Endodermal cell (in vitro differentiated cells): ENCODE measurements at regions not wholly inside any gene's neighbourhood (a gene's known extent, or its start where the extent isn't known, plus 50 kb on each side); places are given as distances from the start of the nearest gene placed in this dataset.
A peak's percentile ranks its signal among the peaks of the same experiment; 100 is the strongest.

Experiments
- DNase-seq: peaks from one replicate; pipeline ENCODE4 v3.0.0-alpha.2; 2017
- H3K27ac ChIP-seq: 2 replicates; pipeline ENCODE4 v1.5.1; 2013; ENCODE audit warnings: mild to moderate bottlenecking, low read depth, low read length, moderate library complexity
- H3K27me3 ChIP-seq: 2 replicates; pipeline ENCODE4 v1.6.1; 2013; ENCODE audit warnings: mild to moderate bottlenecking, low read length, moderate library complexity; ENCODE audit not compliant: insufficient read depth, control insufficient read depth, poor library complexity, severe bottlenecking
- H3K36me3 ChIP-seq: 2 replicates; pipeline ENCODE4 v1.7.0; 2013; ENCODE audit warnings: mild to moderate bottlenecking, low read length, moderate library complexity; ENCODE audit not compliant: control insufficient read depth, insufficient read depth
- H3K4me1 ChIP-seq: one replicate; pipeline ENCODE4 v1.7.0; 2013; ENCODE audit warnings: low read length; ENCODE audit not compliant: control insufficient read depth, insufficient read depth
- H3K4me3 ChIP-seq: 2 replicates; pipeline ENCODE4 v1.5.1; 2013; ENCODE audit warnings: mild to moderate bottlenecking, low read length, moderate library complexity
- H3K9ac ChIP-seq: 2 replicates; pipeline ENCODE4 v1.6.1; 2013; ENCODE audit warnings: mild to moderate bottlenecking, low read length, moderate library complexity; ENCODE audit not compliant: poor library complexity, severe bottlenecking; ENCODE audit errors: extremely low read depth
- H3K9me3 ChIP-seq: 2 replicates; pipeline ENCODE4 v1.6.1; 2013; ENCODE audit warnings: mild to moderate bottlenecking, low read length, moderate library complexity; ENCODE audit not compliant: control insufficient read depth
- H3K27ac Mint-ChIP-seq: 2 replicates; pipeline ENCODE4 v1.8.0; 2020; ENCODE audit warnings: mixed read lengths
- H3K27me3 Mint-ChIP-seq: 2 replicates; pipeline ENCODE4 v1.8.0; 2021; ENCODE audit warnings: mild to moderate bottlenecking, mixed read lengths; ENCODE audit not compliant: insufficient read depth
- H3K36me3 Mint-ChIP-seq: 2 replicates; pipeline ENCODE4 v1.8.0; 2020; ENCODE audit warnings: low read depth, mixed read lengths
- H3K4me1 Mint-ChIP-seq: 2 replicates; pipeline ENCODE4 v1.8.0; 2020; ENCODE audit warnings: mixed read lengths
- H3K4me3 Mint-ChIP-seq: 2 replicates; pipeline ENCODE4 v1.8.0; 2020; ENCODE audit warnings: mild to moderate bottlenecking, moderate library complexity, mixed read lengths
- H3K9me3 Mint-ChIP-seq: 2 replicates; pipeline ENCODE4 v1.8.0; 2020; ENCODE audit warnings: mild to moderate bottlenecking, mixed read lengths
- WGBS, 2 experiments: methylation state at CpG; one replicate each; pipeline versions ENCODE4 v1.1.5 to v1.1.7; 2013; ENCODE audit warnings: missing lambda C conversion rate in 2 of 2, mixed read lengths in 1 of 2; ENCODE audit not compliant: insufficient coverage in 1 of 2, insufficient read length in 1 of 2; 5-methylcytosine and 5-hydroxymethylcytosine counted together
- TF ChIP-seq, protein P1 (sequence below): fragments of 200-600 bp; sonication (generic); conservative IDR thresholded peaks from 2 replicates; pipeline ENCODE4 v1.5.0; 2021; ENCODE audit warnings: antibody characterized with exemption, mild to moderate bottlenecking

- peak overlapping the region; percentile 5 for H3K27ac ChIP-seq
- 93% methylated on average over 2 of the region's 2 CpGs; no CpG with 5 or more reads in 1 of the 2 experiments for WGBS, 2 experiments
Measured at GRCh38 chr10:60522617-60523016, 132.9 kb upstream of the ANK3 start.

GRCh38 chr10:60521974-60522405, 132.3 kb upstream of the ANK3 start:
- WGBS, 2 experiments = 43 to 48% methylated on average over 2 to 3 of the region's 3 CpGs
- H3K4me1 Mint-ChIP-seq = peaks cover 11% of the 10 kb centered on the region
- H3K36me3 Mint-ChIP-seq = no peaks in the 10 kb centered on the region
- Histone ChIP-seq H3K27me3 (no peaks in the 10 kb centered on the region), H3K36me3 (no peaks in the 10 kb centered on the region), H3K4me1 (peaks cover 5% of the 10 kb centered on the region), H3K9me3 (peaks cover 9% of the 10 kb centered on the region), H3K4me3 (no peak overlapping the region), H3K27ac (peak overlapping the region; percentile 5), H3K9ac (no peak overlapping the region)
- peak; percentile 57 for DNase-seq
- H3K4me3 Mint-ChIP-seq = no peak overlapping the region
- H3K9me3 Mint-ChIP-seq = peaks cover 11% of the 10 kb centered on the region
- TF ChIP-seq, protein P1, sequence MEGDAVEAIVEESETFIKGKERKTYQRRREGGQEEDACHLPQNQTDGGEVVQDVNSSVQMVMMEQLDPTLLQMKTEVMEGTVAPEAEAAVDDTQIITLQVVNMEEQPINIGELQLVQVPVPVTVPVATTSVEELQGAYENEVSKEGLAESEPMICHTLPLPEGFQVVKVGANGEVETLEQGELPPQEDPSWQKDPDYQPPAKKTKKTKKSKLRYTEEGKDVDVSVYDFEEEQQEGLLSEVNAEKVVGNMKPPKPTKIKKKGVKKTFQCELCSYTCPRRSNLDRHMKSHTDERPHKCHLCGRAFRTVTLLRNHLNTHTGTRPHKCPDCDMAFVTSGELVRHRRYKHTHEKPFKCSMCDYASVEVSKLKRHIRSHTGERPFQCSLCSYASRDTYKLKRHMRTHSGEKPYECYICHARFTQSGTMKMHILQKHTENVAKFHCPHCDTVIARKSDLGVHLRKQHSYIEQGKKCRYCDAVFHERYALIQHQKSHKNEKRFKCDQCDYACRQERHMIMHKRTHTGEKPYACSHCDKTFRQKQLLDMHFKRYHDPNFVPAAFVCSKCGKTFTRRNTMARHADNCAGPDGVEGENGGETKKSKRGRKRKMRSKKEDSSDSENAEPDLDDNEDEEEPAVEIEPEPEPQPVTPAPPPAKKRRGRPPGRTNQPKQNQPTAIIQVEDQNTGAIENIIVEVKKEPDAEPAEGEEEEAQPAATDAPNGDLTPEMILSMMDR = no peak
- H3K27me3 Mint-ChIP-seq = no peaks in the 10 kb centered on the region
- H3K27ac Mint-ChIP-seq = peak overlapping the region; percentile 41

More at GRCh38 chr10:60522617-60523016, 132.9 kb upstream of the ANK3 start:
- Mint-ChIP-seq H3K9me3 (peaks cover 11% of the 10 kb centered on the region), H3K36me3 (no peaks in the 10 kb centered on the region), H3K4me1 (peaks cover 16% of the 10 kb centered on the region), H3K27me3 (no peaks in the 10 kb centered on the region), H3K4me3 (no peak overlapping the region), H3K27ac (peak overlapping the region; percentile 41)
- Histone ChIP-seq H3K4me1 (peaks cover 5% of the 10 kb centered on the region), H3K36me3 (no peaks in the 10 kb centered on the region), H3K4me3 (no peak overlapping the region), H3K27me3 (no peaks in the 10 kb centered on the region), H3K9ac (no peak overlapping the region), H3K9me3 (peaks cover 9% of the 10 kb centered on the region)
- no peak for DNase-seq
- TF ChIP-seq, protein P1 = no peak

- H3K27ac ChIP-seq = no peak overlapping the region
- H3K27ac Mint-ChIP-seq = no peak overlapping the region
- peaks cover under 1% of the 10 kb centered on the region for H3K9me3 ChIP-seq
- H3K9ac ChIP-seq = no peak overlapping the region
- WGBS, 2 experiments = 94 to 100% methylated on average over 2 to 4 of the region's 4 CpGs
- H3K27me3 ChIP-seq = no peaks in the 10 kb centered on the region
- H3K4me3 ChIP-seq = no peak overlapping the region
- H3K4me1 ChIP-seq = peaks cover 5% of the 10 kb centered on the region
- H3K4me1 Mint-ChIP-seq = peaks cover 11% of the 10 kb centered on the region
- no peaks in the 10 kb centered on the region for H3K36me3 ChIP-seq
- peaks cover 3% of the 10 kb centered on the region for H3K9me3 Mint-ChIP-seq
- no peaks in the 10 kb centered on the region for H3K27me3 Mint-ChIP-seq
- no peaks in the 10 kb centered on the region for H3K36me3 Mint-ChIP-seq
- H3K4me3 Mint-ChIP-seq = no peak overlapping the region
- no peak for DNase-seq
- TF ChIP-seq, protein P1 = no peak
Measured at GRCh38 chr10:60518745-60519144, 129.1 kb upstream of the ANK3 start.
